A673 (cell line): ENCODE measurements at regions not wholly inside any gene's neighbourhood (a gene's known extent, or its start where the extent isn't known, plus 50 kb on each side); places are given as distances from the start of the nearest gene placed in this dataset.

ENCODE experiments used
- BruUV-seq: library from RNA; stranded (reverse); fragments of 400-500 nt; replicated peaks from 2 replicates; lab custom pipeline; 2021; lab: Mats Ljungman, UMichigan
- CTCF ChIA-PET: fragments of 300-600 bp; sonication (Branson Sonifier 250); formaldehyde crosslinking; loops from one replicate; lab custom pipeline; 2022; ENCODE audit warnings: antibody characterized with exemption; lab: Charles Lee
- POLR2A ChIA-PET: fragments of 300-600 bp; sonication (Branson Sonifier 250); formaldehyde crosslinking; loops from one replicate; lab custom pipeline; 2022; ENCODE audit warnings: antibody characterized with exemption; ENCODE audit not compliant: low non-redundant PET; lab: Charles Lee
- DNase-seq: peaks from one replicate; pipeline ENCODE4 v3.0.0-alpha.2; 2015; ENCODE audit warnings: low spot score
- H3K27ac ChIP-seq: fragments of 200-600 bp; sonication (generic); 2 replicates; pipeline ENCODE4 v1.5.1; 2016; ENCODE audit warnings: mixed run types, low read depth, mild to moderate bottlenecking, mixed read lengths, antibody characterized with exemption, low read length; ENCODE audit not compliant: poor library complexity, severe bottlenecking
- H3K27me3 ChIP-seq: fragments of 200-600 bp; sonication (generic); replicated peaks from 2 replicates; pipeline ENCODE4 v1.6.1; 2017; ENCODE audit warnings: mixed run types, low read depth, mild to moderate bottlenecking, mixed read lengths, antibody characterized with exemption, low read length; ENCODE audit not compliant: insufficient read depth, poor library complexity
- H3K36me3 ChIP-seq: fragments of 200-600 bp; sonication (generic); 2 replicates; pipeline ENCODE4 v1.6.1; 2016; ENCODE audit warnings: mixed run types, mild to moderate bottlenecking, mixed read lengths, antibody characterized with exemption, low read length; ENCODE audit not compliant: insufficient read depth, poor library complexity, severe bottlenecking
- H3K4me1 ChIP-seq: fragments of 200-600 bp; sonication (generic); 2 replicates; pipeline ENCODE4 v1.6.1; 2017; ENCODE audit warnings: mixed run types, mild to moderate bottlenecking, mixed read lengths, antibody characterized with exemption, low read length; ENCODE audit not compliant: insufficient read depth, poor library complexity, severe bottlenecking
- H3K4me3 ChIP-seq: fragments of 200-600 bp; sonication (generic); 2 replicates; pipeline ENCODE4 v1.5.1; 2016; ENCODE audit warnings: low read depth, mixed run types, mild to moderate bottlenecking, mixed read lengths, low read length; ENCODE audit not compliant: poor library complexity, severe bottlenecking
- H3K9me3 ChIP-seq: fragments of 200-600 bp; sonication (generic); 2 replicates; pipeline ENCODE4 v1.6.1; 2016; ENCODE audit warnings: mixed run types, low read depth, mild to moderate bottlenecking, mixed read lengths, antibody characterized with exemption, low read length; ENCODE audit not compliant: poor library complexity, severe bottlenecking
- CTCF ChIP-seq: fragments of 300-800, 200-600 bp; sonication (generic); conservative IDR thresholded peaks from 2 replicates; pipeline ENCODE4 v1.5.1; 2017; ENCODE audit warnings: low read depth, mild to moderate bottlenecking, antibody characterized with exemption, low read length, moderate library complexity, mixed read lengths
- EZH2 ChIP-seq: fragments of 200-600 bp; sonication (generic); IDR thresholded peaks from 2 replicates; pipeline ENCODE4 v1.6.1; 2017; ENCODE audit warnings: borderline replicate concordance, low read depth, mild to moderate bottlenecking, mixed read lengths, antibody characterized with exemption, low read length; ENCODE audit not compliant: poor library complexity, severe bottlenecking
- intact Hi-C: fragments of 100-400 bp; cut with micrococcal nuclease; formaldehyde crosslinking; loops from one replicate; pipeline ENCODE4 v1.10.0; 2022; ENCODE audit not compliant: unreplicated experiment

DNA sequence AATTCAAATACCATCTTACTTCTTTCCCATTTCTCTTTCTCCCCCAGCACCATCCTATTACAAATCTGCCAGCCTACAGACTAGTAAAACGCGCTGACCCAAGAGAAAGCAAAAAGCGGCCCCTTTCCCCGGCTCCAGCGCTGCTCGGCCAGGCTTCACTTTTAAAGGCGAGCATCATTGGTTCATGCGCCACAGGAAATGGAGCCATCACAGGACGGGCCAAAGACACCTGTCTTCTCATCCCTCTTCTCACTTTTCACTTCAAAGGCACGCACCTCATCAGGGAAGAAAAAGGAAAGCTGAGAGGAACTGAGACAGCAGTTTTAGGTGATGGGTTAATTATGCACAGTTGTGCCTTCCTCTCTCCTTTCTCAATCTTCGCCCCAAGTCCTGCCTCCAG lies 664.2 kb upstream of the USP24 start:
- ChIA-PET CTCF (no interaction called here), POLR2A (no interaction called here)
- H3K27ac ChIP-seq = no peak overlapping the region
- intact Hi-C loops = no loop called here
- no peaks in the 10 kb centered on the region for H3K4me1 ChIP-seq
- TF ChIP-seq EZH2 (no peak), CTCF (no peak)
- no peak for DNase-seq
- peaks cover 7% of the 10 kb centered on the region for H3K27me3 ChIP-seq
- no peaks in the 10 kb centered on the region for H3K9me3 ChIP-seq
- H3K36me3 ChIP-seq = no peaks in the 10 kb centered on the region
- H3K4me3 ChIP-seq = no peak overlapping the region
- BruUV-seq = no TSS peak

GRCh38 chr1:55877437-55878232 lies 662.5 kb upstream of the USP24 start:
- no peaks in the 10 kb centered on the region for H3K4me1 ChIP-seq
- no peak overlapping the region for H3K4me3 ChIP-seq
- no peaks in the 10 kb centered on the region for H3K9me3 ChIP-seq
- POLR2A ChIA-PET = no interaction called here
- H3K36me3 ChIP-seq = no peaks in the 10 kb centered on the region
- no TSS peak for BruUV-seq
- peaks cover 13% of the 10 kb centered on the region for H3K27me3 ChIP-seq
- CTCF ChIA-PET = no interaction called here
- DNase-seq = no peak
- intact Hi-C loops = no loop called here
- H3K27ac ChIP-seq = no peak overlapping the region
- no peak for TF ChIP-seq CTCF
- no peak for TF ChIP-seq EZH2

GRCh38 chr1:55876276-55877060 lies 661.3 kb upstream of the USP24 start:
- intact Hi-C loops = no loop called here
- no peak for DNase-seq
- peaks cover 16% of the 10 kb centered on the region for H3K27me3 ChIP-seq
- no TSS peak for BruUV-seq
- H3K4me1 ChIP-seq = no peaks in the 10 kb centered on the region
- ChIA-PET POLR2A (no interaction called here), CTCF (no interaction called here)
- no peak overlapping the region for H3K27ac ChIP-seq
- H3K4me3 ChIP-seq = no peak overlapping the region
- TF ChIP-seq EZH2 (no peak), CTCF (no peak)
- H3K9me3 ChIP-seq = no peaks in the 10 kb centered on the region
- no peaks in the 10 kb centered on the region for H3K36me3 ChIP-seq
